H1 (cell line): ENCODE measurements at regions not wholly inside any gene's neighbourhood (a gene's known extent, or its start where the extent isn't known, plus 50 kb on each side); places are given as distances from the start of the nearest gene placed in this dataset.

Experiments used
- EZH2 ChIP-seq: fragments of 200-600 bp; sonication (generic); IDR thresholded peaks from 2 replicates; pipeline ENCODE4 v1.7.1; 2012; ENCODE audit warnings: low read depth, mild to moderate bottlenecking, moderate library complexity, low read length, inconsistent platforms; ENCODE audit not compliant: severe bottlenecking
- FOSL1 ChIP-seq: IDR thresholded peaks from 2 replicates; pipeline ENCODE4 v1.6.1; 2011; ENCODE audit warnings: mild to moderate bottlenecking, low read depth, low read length, moderate library complexity; ENCODE audit not compliant: insufficient read depth
- KDM1A ChIP-seq: fragments of 200-600, 300-600 bp; sonication (generic); IDR thresholded peaks from 2 replicates; pipeline ENCODE4 v1.7.1; 2016; ENCODE audit warnings: mild to moderate bottlenecking, low read length, borderline replicate concordance
- MAX ChIP-seq: IDR thresholded peaks from 2 replicates; pipeline ENCODE4 v1.6.1; 2012; ENCODE audit warnings: inconsistent platforms
- POLR2A ChIP-seq, 2 experiments: IDR thresholded peaks; 1 replicate in 1 of 2; 2 replicates in 1 of 2; pipeline ENCODE4 v1.6.1; 2011; ENCODE audit warnings: low read depth in 2 of 2, low read length in 2 of 2, mild to moderate bottlenecking in 2 of 2; ENCODE audit errors: control extremely low read depth in 1 of 2
- POLR2AphosphoS5 ChIP-seq: IDR thresholded peaks from 2 replicates; pipeline ENCODE4 v1.6.1; 2011; ENCODE audit warnings: low read depth, low read length
- SIRT6 ChIP-seq: IDR thresholded peaks from one replicate; pipeline ENCODE4 v1.7.1; 2012; ENCODE audit warnings: low read length, inconsistent platforms
- TBP ChIP-seq: IDR thresholded peaks from 2 replicates; pipeline ENCODE4 v1.6.1; 2011; ENCODE audit warnings: low read depth, low read length, improper control_type of control experiment
- ZNF274 ChIP-seq: IDR thresholded peaks from 2 replicates; pipeline ENCODE4 v1.7.0; 2012; ENCODE audit warnings: low read length, borderline replicate concordance; ENCODE audit errors: extremely low read depth
- TF ChIP-seq, protein P1 (sequence below): IDR thresholded peaks from 2 replicates; pipeline ENCODE4 v1.6.1; 2012; ENCODE audit warnings: low read length, inconsistent platforms
- TF ChIP-seq, protein P2 (sequence below), 3 experiments: IDR thresholded peaks; 1 replicate in 2 of 3; 2 replicates in 1 of 3; pipeline versions ENCODE4 v1.5.1 to v1.6.1; 2011; ENCODE audit warnings: low read length in 3 of 3, mild to moderate bottlenecking in 3 of 3, inconsistent platforms in 2 of 3, low read depth in 1 of 3, moderate library complexity in 1 of 3; ENCODE audit not compliant: insufficient read depth in 1 of 3; ENCODE audit errors: control extremely low read depth in 1 of 3

DNA sequence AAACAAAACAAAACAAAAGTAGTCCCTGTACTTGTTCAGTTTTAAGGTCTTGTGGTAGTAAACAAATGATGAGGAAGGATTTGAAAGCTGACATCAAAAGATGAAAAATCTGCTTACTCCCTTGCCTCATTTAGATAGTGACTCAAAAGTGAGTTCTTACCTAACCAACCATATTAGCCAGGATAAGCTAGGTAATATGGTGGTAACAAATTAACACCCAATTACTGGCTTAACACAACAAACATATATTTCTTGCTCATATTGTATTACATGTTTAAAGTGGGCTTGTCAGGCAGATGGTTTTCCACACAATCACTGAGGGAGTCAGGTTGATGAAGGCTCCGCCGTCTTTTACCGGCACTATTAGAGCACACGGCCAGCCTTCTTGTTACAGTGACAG is 189.7 kb downstream of the PPARGC1A start:
- TF ChIP-seq ZNF274 (no peak), POLR2A (IDR thresholded peaks at IDR 0.05; ENCODE audit: control extremely low read depth in 1 of 2, low read depth in 2 of 2, low read length in 2 of 2) (no peak), EZH2 (no peak), MAX (no peak), KDM1A (no peak), TBP (no peak), SIRT6 (no peak), POLR2AphosphoS5 (no peak), FOSL1 (no peak)
- TF ChIP-seq, protein P1, sequence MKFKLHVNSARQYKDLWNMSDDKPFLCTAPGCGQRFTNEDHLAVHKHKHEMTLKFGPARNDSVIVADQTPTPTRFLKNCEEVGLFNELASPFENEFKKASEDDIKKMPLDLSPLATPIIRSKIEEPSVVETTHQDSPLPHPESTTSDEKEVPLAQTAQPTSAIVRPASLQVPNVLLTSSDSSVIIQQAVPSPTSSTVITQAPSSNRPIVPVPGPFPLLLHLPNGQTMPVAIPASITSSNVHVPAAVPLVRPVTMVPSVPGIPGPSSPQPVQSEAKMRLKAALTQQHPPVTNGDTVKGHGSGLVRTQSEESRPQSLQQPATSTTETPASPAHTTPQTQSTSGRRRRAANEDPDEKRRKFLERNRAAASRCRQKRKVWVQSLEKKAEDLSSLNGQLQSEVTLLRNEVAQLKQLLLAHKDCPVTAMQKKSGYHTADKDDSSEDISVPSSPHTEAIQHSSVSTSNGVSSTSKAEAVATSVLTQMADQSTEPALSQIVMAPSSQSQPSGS, result no peak
- TF ChIP-seq, protein P2, sequence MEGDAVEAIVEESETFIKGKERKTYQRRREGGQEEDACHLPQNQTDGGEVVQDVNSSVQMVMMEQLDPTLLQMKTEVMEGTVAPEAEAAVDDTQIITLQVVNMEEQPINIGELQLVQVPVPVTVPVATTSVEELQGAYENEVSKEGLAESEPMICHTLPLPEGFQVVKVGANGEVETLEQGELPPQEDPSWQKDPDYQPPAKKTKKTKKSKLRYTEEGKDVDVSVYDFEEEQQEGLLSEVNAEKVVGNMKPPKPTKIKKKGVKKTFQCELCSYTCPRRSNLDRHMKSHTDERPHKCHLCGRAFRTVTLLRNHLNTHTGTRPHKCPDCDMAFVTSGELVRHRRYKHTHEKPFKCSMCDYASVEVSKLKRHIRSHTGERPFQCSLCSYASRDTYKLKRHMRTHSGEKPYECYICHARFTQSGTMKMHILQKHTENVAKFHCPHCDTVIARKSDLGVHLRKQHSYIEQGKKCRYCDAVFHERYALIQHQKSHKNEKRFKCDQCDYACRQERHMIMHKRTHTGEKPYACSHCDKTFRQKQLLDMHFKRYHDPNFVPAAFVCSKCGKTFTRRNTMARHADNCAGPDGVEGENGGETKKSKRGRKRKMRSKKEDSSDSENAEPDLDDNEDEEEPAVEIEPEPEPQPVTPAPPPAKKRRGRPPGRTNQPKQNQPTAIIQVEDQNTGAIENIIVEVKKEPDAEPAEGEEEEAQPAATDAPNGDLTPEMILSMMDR (IDR thresholded peaks at IDR 0.05; ENCODE audit: control extremely low read depth in 1 of 3, insufficient read depth in 1 of 3, low read depth in 1 of 3, low read length in 3 of 3), result no peak
